Left cardiac atrium (tissue), 4 donors: ENCODE measurements at regions not wholly inside any gene's neighbourhood (a gene's known extent, or its start where the extent isn't known, plus 50 kb on each side); places are given as distances from the start of the nearest gene placed in this dataset.

ENCODE experiments used
- ATAC-seq, 2 donors: fragments of 200-7000 bp; cut with Tn5 transposase; one replicate each; pipeline ENCODE4 v1.9.1; 2020; ENCODE audit warnings: mild to moderate bottlenecking in 2 of 2, moderate library complexity in 2 of 2
- DNase-seq: peaks from one replicate; pipeline ENCODE4 v3.0.0-alpha.2; 2020
- intact Hi-C, 2 donors: fragments of 100-400 bp; cut with DNase I; formaldehyde crosslinking; loops; one replicate each; pipeline versions ENCODE4 v1.14.1 to v1.15.1; 2022 to 2023
- donor health status: DM: no; HTN: yes; CAD: no.
- donor health status: DM: no; HTN: yes; CAD: no; lungs with severe emphysema.
- donor health status: DM: yes; HTN: yes; CAD: no.
- donor health status: Dilated cardiomyopathy.

- DNase-seq (no peak), ATAC-seq (no peak)
- intact Hi-C loops, result no loop called here
Observed at GRCh38 chr12:65539023-65539422, 260.5 kb downstream of the MSRB3 start.

- DNase-seq (no peak), ATAC-seq (no peak)
- intact Hi-C loops, result no loop called here
Observed at GRCh38 chr12:65540140-65540539, 261.7 kb downstream of the MSRB3 start.

GRCh38 chr12:65546528-65546927 lies 268.0 kb downstream of the MSRB3 start:
- intact Hi-C loops, result no loop called here
- ATAC-seq, result peak in 1 of 2 donors; percentile 29
- no peak for DNase-seq

GRCh38 chr12:65556676-65557437 lies 267.4 kb upstream of the HMGA2 start:
- DNase-seq, result peak; percentile 84
- intact Hi-C loops, result loop anchor here (2.0 to 5.0 kb wide), 3 partner anchors 115 to 530 kb away; no protein-coding TSS in a partner anchor
- peak; percentile 98 for ATAC-seq

GRCh38 chr12:65557438-65558181 lies 266.7 kb upstream of the HMGA2 start:
- DNase-seq, result no peak
- intact Hi-C loops, result loop anchor here (2.0 to 5.0 kb wide), 3 partner anchors 115 to 529 kb away; no protein-coding TSS in a partner anchor
- ATAC-seq, result no peak

- ATAC-seq, result no peak
- no peak for DNase-seq
- intact Hi-C loops, result no loop called here
Observed at GRCh38 chr12:65560286-65560685, 264.0 kb upstream of the HMGA2 start.

GRCh38 chr12:65561798-65562382 lies 262.4 kb upstream of the HMGA2 start:
- DNase-seq, result no peak
- intact Hi-C loops, result no loop called here
- no peak for ATAC-seq

GRCh38 chr12:65565601-65566560 lies 258.4 kb upstream of the HMGA2 start:
- ATAC-seq, result peak; percentile 57 to 84
- DNase-seq, result no peak
- intact Hi-C loops, result no loop called here

GRCh38 chr12:65566751-65567150 lies 257.5 kb upstream of the HMGA2 start:
- DNase-seq (no peak), ATAC-seq (no peak)
- intact Hi-C loops, result no loop called here

- no peak for ATAC-seq
- intact Hi-C loops, result no loop called here
- DNase-seq, result no peak
Observed at GRCh38 chr12:65567820-65568219, 256.5 kb upstream of the HMGA2 start.

GRCh38 chr12:65568517-65568916 lies 255.8 kb upstream of the HMGA2 start:
- intact Hi-C loops, result no loop called here
- no peak for ATAC-seq
- DNase-seq, result no peak

GRCh38 chr12:65570451-65571130 lies 253.7 kb upstream of the HMGA2 start:
- no peak for DNase-seq
- intact Hi-C loops, result no loop called here
- no peak for ATAC-seq

- intact Hi-C loops, result no loop called here
- DNase-seq (no peak), ATAC-seq (no peak)
Observed at GRCh38 chr12:65574867-65575266, 249.4 kb upstream of the HMGA2 start.

- no peak for ATAC-seq
- DNase-seq, result no peak
- intact Hi-C loops, result no loop called here
Observed at GRCh38 chr12:65584016-65584415, 240.3 kb upstream of the HMGA2 start.

GRCh38 chr12:65585648-65586602 lies 238.4 kb upstream of the HMGA2 start:
- DNase-seq (no peak), ATAC-seq (no peak)
- intact Hi-C loops, result no loop called here

- no peak for DNase-seq
- intact Hi-C loops, result no loop called here
- ATAC-seq, result no peak
Observed at GRCh38 chr12:65586796-65587195, 237.5 kb upstream of the HMGA2 start.

- ATAC-seq, result no peak
- intact Hi-C loops, result no loop called here
- DNase-seq, result no peak
Observed at GRCh38 chr12:65590318-65590717, 234.0 kb upstream of the HMGA2 start.

- intact Hi-C loops, result no loop called here
- ATAC-seq (no peak), DNase-seq (no peak)
Observed at GRCh38 chr12:65592416-65592815, 231.9 kb upstream of the HMGA2 start.
